ENCODE measurements at regions not wholly inside any gene's neighbourhood (a gene's known extent, or its start where the extent isn't known, plus 50 kb on each side); places are given as distances from the start of the nearest gene placed in this dataset.

- no peak for DNase-seq (ENCODE audit: low read depth in 2 of 2)
Observed at GRCh38 chr4:14095831-14096230, 468.3 kb upstream of the BOD1L1 start.

- peak; percentile 62 to 65 for DNase-seq (ENCODE audit: low read depth in 2 of 2)
Observed at GRCh38 chr4:14096396-14096965, 469.0 kb upstream of the BOD1L1 start.

GRCh38 chr4:14100349-14100748, 472.8 kb upstream of the BOD1L1 start:
- no peak for DNase-seq (ENCODE audit: low read depth in 2 of 2)

GRCh38 chr4:14110407-14110806, 482.9 kb upstream of the BOD1L1 start:
- peak in 1 of 2 experiments; percentile 7 for DNase-seq (ENCODE audit: low read depth in 2 of 2)

GRCh38 chr4:14111730-14112181, 484.2 kb upstream of the BOD1L1 start:
- DNase-seq (ENCODE audit: low read depth in 2 of 2): peak in 1 of 2 experiments; percentile 24

GRCh38 chr4:14115106-14115505, 487.6 kb upstream of the BOD1L1 start:
- no peak for DNase-seq (ENCODE audit: low read depth in 2 of 2)

GRCh38 chr4:14117575-14118238, 490.2 kb upstream of the BOD1L1 start:
- no peak for DNase-seq (ENCODE audit: low read depth in 2 of 2)

- DNase-seq (ENCODE audit: low read depth in 2 of 2): no peak
Observed at GRCh38 chr4:14124816-14125215, 497.3 kb upstream of the BOD1L1 start.

- no peak for DNase-seq (ENCODE audit: low read depth in 2 of 2)
Observed at GRCh38 chr4:14125375-14126129, 498.0 kb upstream of the BOD1L1 start.

- no peak for DNase-seq (ENCODE audit: low read depth in 2 of 2)
Observed at GRCh38 chr4:14130551-14130950, 503.0 kb upstream of the BOD1L1 start.

- no peak for DNase-seq (ENCODE audit: low read depth in 2 of 2)
Observed at GRCh38 chr4:14131335-14131734, 503.8 kb upstream of the BOD1L1 start.

GRCh38 chr4:14132301-14132700, 504.8 kb upstream of the BOD1L1 start:
- no peak for DNase-seq (ENCODE audit: low read depth in 2 of 2)

- no peak for DNase-seq (ENCODE audit: low read depth in 2 of 2)
Observed at GRCh38 chr4:14138106-14138505, 510.6 kb upstream of the BOD1L1 start.

GRCh38 chr4:14143892-14144291, 516.4 kb upstream of the BOD1L1 start:
- no peak for DNase-seq (ENCODE audit: low read depth in 2 of 2)

- no peak for DNase-seq (ENCODE audit: low read depth in 2 of 2)
Observed at GRCh38 chr4:14149176-14150053, 521.9 kb upstream of the BOD1L1 start.

GRCh38 chr4:14151101-14151500, 523.6 kb upstream of the BOD1L1 start:
- DNase-seq (ENCODE audit: low read depth in 2 of 2): no peak

- no peak for DNase-seq (ENCODE audit: low read depth in 2 of 2)
Observed at GRCh38 chr4:14152834-14153519, 525.5 kb upstream of the BOD1L1 start.

GRCh38 chr4:14155803-14156202, 528.3 kb upstream of the BOD1L1 start:
- DNase-seq (ENCODE audit: low read depth in 2 of 2): no peak

- DNase-seq (ENCODE audit: low read depth in 2 of 2): no peak
Observed at GRCh38 chr4:14157262-14157661, 529.7 kb upstream of the BOD1L1 start.

- no peak for DNase-seq (ENCODE audit: low read depth in 2 of 2)
Observed at GRCh38 chr4:14165222-14165920, 537.8 kb upstream of the BOD1L1 start.

All from fibroblast of skin of left quadriceps (primary cell).